ENCODE measurements at regions not wholly inside any gene's neighbourhood (a gene's known extent, or its start where the extent isn't known, plus 50 kb on each side); places are given as distances from the start of the nearest gene placed in this dataset.
A peak's percentile ranks its signal among the peaks of the same experiment; 100 is the strongest.
"Not testable (repeated sequence)": the region's sequence is repeated elsewhere in the genome, so short reads cannot be mapped to it uniquely, and the experiment has no call there.

GRCh38 chr1:91148641-91149069 is 126.8 kb upstream of the ZNF644 start:
- peak; percentile 49 for DNase-seq

GRCh38 chr1:91141858-91142257 is 120.0 kb upstream of the ZNF644 start:
- no peak for DNase-seq

- no peak for DNase-seq
Observed at GRCh38 chr1:91138959-91139358, 117.1 kb upstream of the ZNF644 start.

- no peak for DNase-seq
Observed at GRCh38 chr1:91137173-91137852, 115.5 kb upstream of the ZNF644 start.

DNA sequence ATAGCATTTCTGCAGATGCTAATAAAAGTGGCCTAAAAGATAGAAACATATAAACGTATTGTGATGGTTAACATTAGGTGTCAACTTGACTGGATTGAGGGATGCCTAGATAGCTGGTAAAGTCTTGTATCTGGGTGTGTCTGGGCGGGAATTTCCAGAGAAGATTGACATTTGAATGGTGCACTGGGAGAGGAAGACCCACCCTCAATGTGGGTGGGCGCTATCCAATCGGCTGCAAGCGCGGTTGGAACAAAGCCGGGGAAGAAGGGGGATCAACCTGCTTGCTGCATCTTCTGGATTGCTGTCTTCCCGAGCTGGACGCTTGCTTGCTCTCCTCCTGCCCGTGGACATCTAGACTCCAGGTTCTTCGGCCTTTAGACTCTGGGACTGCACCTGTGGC is 114.0 kb upstream of the ZNF644 start:
- no peak for DNase-seq

DNA sequence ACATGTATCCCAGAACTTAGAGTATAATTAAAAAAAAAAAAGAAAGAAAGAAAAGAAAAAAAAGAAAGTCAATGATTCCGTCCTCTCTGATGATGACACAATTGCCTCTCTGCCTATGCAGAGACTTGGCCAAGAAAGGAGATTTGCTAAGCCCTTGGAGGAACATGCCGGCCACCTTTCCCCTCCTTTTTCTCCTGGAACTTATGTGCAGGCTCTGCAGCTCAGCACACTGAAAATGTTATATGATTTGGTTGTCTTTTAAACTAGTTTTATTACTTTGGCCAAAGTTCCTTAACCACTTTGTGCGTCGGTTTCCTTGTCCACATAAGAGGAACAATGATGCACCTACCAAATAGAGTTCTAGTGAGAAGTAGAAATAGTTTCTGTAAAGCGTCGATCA is 111.4 kb upstream of the ZNF644 start:
- no peak for DNase-seq

GRCh38 chr1:91130256-91130985 is 108.6 kb upstream of the ZNF644 start:
- no peak for DNase-seq

DNA sequence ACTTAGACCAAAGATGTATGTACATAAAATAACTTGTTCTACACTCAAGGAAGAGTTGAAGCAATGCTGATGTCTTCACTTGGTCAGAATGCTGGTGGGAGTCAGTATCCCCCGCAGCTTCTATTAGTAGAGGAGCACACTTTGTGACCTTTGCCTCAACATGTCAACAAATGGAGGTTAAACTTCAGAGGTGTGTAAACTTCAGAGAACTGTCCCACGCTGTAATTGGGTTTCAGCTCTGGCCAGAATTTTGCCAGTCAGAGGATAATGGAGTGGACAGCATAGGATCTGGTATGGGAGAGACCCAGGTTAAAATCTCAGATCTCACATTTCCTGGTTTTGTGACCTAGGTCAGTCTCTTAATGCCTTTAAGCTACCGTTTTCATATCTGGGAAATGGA is 107.6 kb upstream of the ZNF644 start:
- no peak for DNase-seq

DNA sequence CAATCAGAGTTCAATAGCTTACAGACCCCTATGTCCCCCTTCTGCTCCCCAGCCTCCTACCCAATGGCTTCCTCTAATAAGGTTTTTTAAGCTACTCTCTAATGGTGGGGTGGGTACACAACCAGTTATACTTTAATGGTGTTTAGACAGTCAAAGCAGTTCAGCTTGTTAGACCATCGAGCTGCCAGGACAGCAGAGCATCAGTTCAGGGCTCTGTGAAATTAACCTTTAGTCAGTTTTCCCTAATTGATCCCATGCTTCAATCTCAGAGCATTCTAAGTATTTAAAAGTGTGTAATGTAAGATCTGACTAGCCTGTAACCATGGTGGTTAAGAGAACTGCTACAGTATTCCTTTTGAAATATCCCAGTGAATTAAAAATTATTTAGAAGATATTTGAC is 107.2 kb upstream of the ZNF644 start:
- DNase-seq, result no peak

- no peak for DNase-seq
Observed at GRCh38 chr1:91124989-91125417, 103.2 kb upstream of the ZNF644 start.

- no peak for DNase-seq
Observed at GRCh38 chr1:91124290-91124985, 102.6 kb upstream of the ZNF644 start.

DNA sequence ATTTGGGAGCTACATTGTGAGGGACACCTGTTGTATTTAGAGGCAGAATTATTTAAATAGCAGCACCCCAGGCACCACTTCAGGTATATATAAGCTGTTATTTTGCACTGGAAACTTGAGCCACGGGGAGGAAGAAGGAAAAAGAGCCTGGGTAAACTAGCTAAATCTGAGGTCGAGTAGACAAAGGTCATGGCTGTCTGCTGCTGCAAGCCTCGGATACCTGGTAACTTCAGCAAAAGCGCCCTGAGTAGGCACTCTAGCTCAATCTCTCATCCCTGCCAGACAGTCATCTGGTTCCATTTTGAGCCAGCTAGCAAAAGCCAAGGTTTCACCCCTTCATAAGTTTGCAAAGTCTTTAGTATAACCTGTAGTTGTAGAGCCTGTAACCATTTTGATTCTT is 101.9 kb upstream of the ZNF644 start:
- DNase-seq, result no peak

DNA sequence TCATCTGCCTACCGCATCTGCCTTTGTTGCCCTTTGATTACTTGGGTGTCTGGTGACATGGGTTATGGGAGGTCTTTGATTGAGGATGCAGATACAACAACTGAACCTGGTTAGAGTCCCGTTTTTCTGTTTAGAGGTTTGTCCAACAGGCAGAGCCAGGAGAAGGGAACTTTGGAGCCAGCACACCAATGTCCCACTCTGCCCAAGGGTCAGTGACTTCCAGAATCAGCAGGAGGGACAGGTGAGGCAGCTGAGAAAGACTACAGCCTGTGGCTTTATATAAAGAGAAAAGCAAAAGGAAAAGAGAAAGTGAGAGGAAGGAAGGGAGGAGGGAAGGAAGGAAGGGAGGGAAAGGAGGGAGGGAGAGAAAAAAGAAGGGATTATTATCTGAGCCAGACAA is 101.5 kb upstream of the ZNF644 start:
- no peak for DNase-seq

GRCh38 chr1:91122106-91122717 is 100.4 kb upstream of the ZNF644 start:
- DNase-seq, result no peak

- DNase-seq, result no peak
Observed at GRCh38 chr1:91121366-91121765, 99.5 kb upstream of the ZNF644 start.

GRCh38 chr1:91120936-91121335 is 99.1 kb upstream of the ZNF644 start:
- DNase-seq, result no peak

GRCh38 chr1:91120421-91120820 is 98.6 kb upstream of the ZNF644 start:
- DNase-seq, result no peak

DNA sequence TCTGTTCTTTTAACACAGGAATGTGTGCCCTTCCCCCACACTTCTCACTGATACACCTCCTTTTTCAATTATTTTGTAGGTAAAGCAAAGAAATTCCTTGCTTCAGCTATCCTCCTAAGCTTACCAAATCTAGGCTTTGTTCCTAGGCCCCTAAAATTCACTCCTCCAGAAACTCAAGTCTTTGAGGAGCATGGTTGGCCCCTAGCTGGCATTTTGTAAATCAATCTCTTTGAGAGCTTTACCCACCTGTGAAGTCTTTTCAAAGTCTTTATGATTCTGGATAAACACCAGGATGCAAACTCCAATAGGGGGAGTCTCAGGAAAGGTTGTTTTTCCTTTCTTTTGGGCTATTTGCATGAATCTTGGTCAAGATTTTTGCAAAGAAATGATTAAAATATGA is 82.9 kb upstream of the ZNF644 start:
- DNase-seq, result no peak

GRCh38 chr1:91101328-91101727 is 79.5 kb upstream of the ZNF644 start:
- no peak for DNase-seq

DNA sequence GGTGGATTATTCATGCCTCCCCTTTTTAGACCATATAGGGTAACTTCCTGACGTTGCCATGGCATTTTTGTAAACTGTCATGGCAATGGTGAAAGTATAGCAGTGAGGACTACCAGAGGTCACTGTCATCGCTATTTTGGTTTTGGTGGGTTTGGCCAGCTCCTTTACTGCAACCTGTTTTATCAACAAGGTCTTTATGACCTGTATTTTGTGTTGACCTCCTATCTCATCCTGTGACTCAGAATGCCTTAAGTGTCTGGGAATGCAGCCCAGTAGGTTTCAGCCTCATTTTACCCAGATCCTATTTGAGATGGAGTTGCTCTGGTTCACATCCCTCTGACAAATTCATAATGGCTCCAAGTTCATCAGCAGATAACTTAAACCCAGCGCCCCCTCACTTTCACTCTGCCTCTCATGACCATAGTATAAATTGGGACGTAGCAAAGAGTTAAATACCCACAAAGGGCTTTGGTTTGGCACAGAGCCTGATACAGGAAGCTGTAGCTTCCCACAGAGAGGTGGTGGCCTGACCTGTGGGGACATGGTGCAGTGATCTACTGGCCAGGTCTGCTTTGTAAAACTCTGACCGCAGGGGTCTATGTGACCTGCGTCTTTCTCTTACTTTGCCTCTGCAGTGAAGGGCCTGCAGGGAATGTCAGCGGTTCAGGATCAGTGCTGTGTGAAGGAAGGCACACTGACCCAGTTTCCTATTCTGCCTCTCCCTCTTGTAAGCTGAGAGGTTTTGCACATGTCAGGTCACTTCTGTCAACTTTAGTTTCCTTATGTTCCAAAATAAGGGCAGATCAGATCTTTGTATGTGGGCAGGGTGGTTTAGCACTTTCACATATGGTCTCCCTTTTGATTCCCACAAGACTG is 78.1 kb upstream of the ZNF644 start:
- DNase-seq, result no peak

DNA sequence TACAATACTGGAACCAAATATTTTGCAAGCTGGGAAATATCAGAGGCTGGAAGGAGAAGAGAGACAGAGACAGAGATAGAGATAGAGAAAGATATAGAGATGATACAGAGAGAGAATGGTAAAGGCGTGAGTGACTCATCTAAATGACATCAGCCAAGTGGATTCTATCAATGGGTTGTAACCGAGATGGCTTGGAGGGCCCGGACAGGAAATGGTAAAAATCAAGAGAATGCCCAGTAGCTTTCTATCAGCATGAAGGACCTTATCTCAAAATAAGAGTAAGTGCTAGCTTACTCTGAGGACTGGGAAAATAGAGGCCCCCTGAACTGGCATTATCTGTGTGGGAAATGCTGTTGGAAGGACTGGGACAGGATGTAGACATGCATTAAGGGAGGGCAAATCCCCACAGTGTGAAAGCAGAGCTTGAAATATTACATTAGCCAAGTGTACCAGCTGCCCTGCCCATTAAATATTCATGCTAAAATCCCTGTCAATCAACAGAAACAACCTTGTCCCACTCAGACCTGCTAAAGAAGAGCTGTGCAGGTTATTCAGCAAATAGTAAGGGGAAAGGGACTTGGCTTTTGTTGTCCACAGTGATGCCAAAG is 76.6 kb upstream of the ZNF644 start:
- DNase-seq, result no peak

GRCh38 chr1:91095321-91095720 is 73.5 kb upstream of the ZNF644 start:
- not testable (repeated sequence) for DNase-seq

Measured in inflammatory macrophage treated with lipopolysaccharide for 4 hours (primary cell).